K562 (cell line): ENCODE measurements at regions not wholly inside any gene's neighbourhood (a gene's known extent, or its start where the extent isn't known, plus 50 kb on each side); places are given as distances from the start of the nearest gene placed in this dataset.

Source experiments
- ATAC-seq: fragments of 200-7000 bp; cut with Tn5 transposase; 3 replicates; pipeline ENCODE4 v1.9.1; 2020; ENCODE audit warnings: moderate library complexity
- BruUV-seq: library from RNA; stranded (reverse); fragments of 400-500 nt; replicated peaks from 2 replicates; lab custom pipeline; 2021; lab: Mats Ljungman, UMichigan
- CTCF ChIA-PET: fragments of 300-600 bp; formaldehyde crosslinking; extraction: SDS; loops from one replicate; lab custom pipeline; 2021; ENCODE audit warnings: low intra/inter-chr PET ratio; lab: Yijun Ruan, JAX
- POLR2A ChIA-PET: fragments of 300-600, 350-650 bp; sonication (Branson Sonifier 250); formaldehyde crosslinking; extraction: SDS; loops from one replicate; lab custom pipeline; 2021; ENCODE audit warnings: antibody characterized with exemption, inconsistent platforms; lab: Yijun Ruan, JAX
- DNase-seq, 4 experiments: peaks; one replicate each; pipeline versions ENCODE4 v3.0.0 to v3.0.0-alpha.2; 2011 to 2018; ENCODE audit warnings: low spot score in 3 of 4, mixed read lengths in 3 of 4; ENCODE audit errors: extremely low read depth in 1 of 4
- FAIRE-seq: peaks from 2 replicates; lab custom pipeline; 2011; peaks lifted over from hg19 to GRCh38; lab: Jason Lieb, UNC
- H2AFZ ChIP-seq: 2 replicates; pipeline ENCODE4 v1.6.0; 2011; ENCODE audit warnings: low read depth, low read length, control low read depth, inconsistent platforms
- H3K27ac ChIP-seq: fragments of 200-600 bp; 3 replicates; pipeline ENCODE4 v1.8.0; 2011; ENCODE audit warnings: low read depth, mild to moderate bottlenecking, control low read depth, inconsistent platforms, low read length, moderate library complexity, mixed read lengths; ENCODE audit errors: extremely low read depth
- H3K27me3 ChIP-seq, 2 experiments: fragments of 300-600 bp in 1 of 2; 2 replicates in 1 of 2; 3 replicates in 1 of 2; pipeline versions ENCODE4 v1.6.0 to v1.8.0; 2011; ENCODE audit warnings: inconsistent platforms in 2 of 2, low read length in 2 of 2, mild to moderate bottlenecking in 1 of 2, mixed read lengths in 1 of 2, moderate library complexity in 1 of 2; ENCODE audit not compliant: control insufficient read depth in 2 of 2, insufficient read depth in 2 of 2
- H3K36me3 ChIP-seq: fragments of 300-600 bp; 3 replicates; pipeline ENCODE4 v1.8.0; 2011; ENCODE audit warnings: mild to moderate bottlenecking, low read length, inconsistent platforms; ENCODE audit not compliant: control insufficient read depth, insufficient read depth
- H3K4me1 ChIP-seq, 2 experiments: fragments of 200-600 bp in 1 of 2; replicated peaks in 1 of 2; 2 replicates in 1 of 2; 3 replicates in 1 of 2; pipeline versions ENCODE4 v1.5.1 to v1.8.0; 2011; ENCODE audit warnings: inconsistent platforms in 2 of 2, low read length in 2 of 2, mild to moderate bottlenecking in 1 of 2, mixed read lengths in 1 of 2, moderate library complexity in 1 of 2; ENCODE audit not compliant: control insufficient read depth in 2 of 2, insufficient read depth in 2 of 2
- H3K4me2 ChIP-seq: 2 replicates; pipeline ENCODE4 v1.6.1; 2011; ENCODE audit warnings: low read length, control low read depth, inconsistent platforms, mixed read lengths; ENCODE audit not compliant: insufficient read depth
- H3K4me3 ChIP-seq: fragments of 200-600 bp; sonication (generic), shearing (Covaris generic); 2 replicates; pipeline ENCODE4 v1.5.1; 2016; ENCODE audit warnings: control low read depth, inconsistent platforms
- H3K79me2 ChIP-seq: fragments of 200-600 bp; 3 replicates; pipeline ENCODE4 v1.8.0; 2011; ENCODE audit warnings: low read length, inconsistent platforms; ENCODE audit not compliant: control insufficient read depth, insufficient read depth
- H3K9ac ChIP-seq, 2 experiments: 2 replicates each; pipeline versions ENCODE4 v1.6.0 to v1.6.1; 2011; ENCODE audit warnings: low read depth in 2 of 2, low read length in 2 of 2, control low read depth in 1 of 2, inconsistent platforms in 1 of 2, mild to moderate bottlenecking in 1 of 2, mixed read lengths in 1 of 2; ENCODE audit not compliant: insufficient read depth in 1 of 2
- H3K9me1 ChIP-seq: one replicate; pipeline ENCODE4 v1.6.0; 2011; ENCODE audit warnings: inconsistent platforms, mild to moderate bottlenecking, low read length, moderate library complexity; ENCODE audit not compliant: control insufficient read depth, insufficient read depth
- H3K9me3 ChIP-seq: replicated peaks from 2 replicates; pipeline ENCODE4 v1.5.1; 2011; ENCODE audit warnings: low read depth, low read length, inconsistent platforms; ENCODE audit not compliant: control insufficient read depth, insufficient read depth
- H4K20me1 ChIP-seq: replicated peaks from 2 replicates; pipeline ENCODE4 v1.6.1; 2011; ENCODE audit warnings: low read length, inconsistent platforms, mixed read lengths; ENCODE audit not compliant: control insufficient read depth, insufficient read depth
- BHLHE40 ChIP-seq: IDR thresholded peaks from 2 replicates; pipeline ENCODE4 v1.6.1; 2011; ENCODE audit warnings: low read length, improper control_type of control experiment
- CREB5 ChIP-seq: fragments of 250-450 bp; sonication (Bioruptor Pico); IDR thresholded peaks from 2 replicates; pipeline ENCODE4 v1.5.0; 2020; ENCODE audit warnings: mild to moderate bottlenecking
- L3MBTL2 ChIP-seq: fragments of 450-650 bp; IDR thresholded peaks from 2 replicates; pipeline ENCODE4 v1.6.1; 2016; ENCODE audit warnings: mild to moderate bottlenecking, moderate library complexity
- MTA3 ChIP-seq: fragments of 450-650 bp; formaldehyde crosslinking; IDR thresholded peaks from 2 replicates; pipeline ENCODE4 v1.6.1; 2017; ENCODE audit warnings: mild to moderate bottlenecking, borderline replicate concordance
- NONO ChIP-seq, 2 experiments: fragments of 200-400 bp in 1 of 2; fragments of 450-650 bp in 1 of 2; formaldehyde crosslinking in 1 of 2; IDR thresholded peaks; 2 replicates each; pipeline ENCODE4 v1.6.1; 2017; ENCODE audit warnings: low read depth in 2 of 2, mild to moderate bottlenecking in 2 of 2, moderate library complexity in 2 of 2, low read length in 1 of 2
- SMAD2 ChIP-seq: fragments of 150-350 bp; IDR thresholded peaks from 2 replicates; pipeline ENCODE4 v1.6.1; 2014; ENCODE audit warnings: low read depth, mild to moderate bottlenecking, low read length
- WGBS: fragments of 100-300 bp; shearing (Covaris generic); methylation state at CpG from one replicate; pipeline ENCODE4 v1.1.6; 2016; ENCODE audit warnings: low coverage, mixed read lengths; ENCODE audit not compliant: insufficient coverage; ENCODE audit errors: missing lambda C conversion rate; 5-methylcytosine and 5-hydroxymethylcytosine counted together
- in situ Hi-C: fragments of 300-500 bp; cut with MboI; formaldehyde crosslinking; loops from 4 replicates; pipeline ENCODE4 v1.15.0; 2018; ENCODE audit warnings: inconsistent platforms, mixed read lengths
- intact Hi-C: fragments of 100-400 bp; cut with micrococcal nuclease; formaldehyde crosslinking; loops from 2 replicates; pipeline ENCODE4 v1.14.2; 2022

DNA sequence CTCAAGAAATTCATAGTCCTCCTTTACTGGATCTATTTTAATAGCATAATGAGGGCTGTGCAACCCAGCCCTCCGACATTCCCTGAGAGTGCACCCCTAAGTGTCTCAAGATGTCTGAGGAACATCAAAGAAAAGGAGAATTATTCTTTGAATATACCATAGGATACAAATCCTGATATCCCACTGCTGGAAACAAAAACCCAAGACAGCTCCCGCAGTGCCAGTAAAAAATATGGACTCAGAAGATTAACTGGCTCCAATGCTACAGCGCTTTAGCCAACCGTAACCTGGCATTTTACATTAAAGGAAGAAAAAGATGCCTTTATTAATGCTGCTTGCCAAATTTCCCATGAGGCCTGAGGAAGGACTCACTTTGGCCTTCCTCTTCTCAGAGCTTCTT, 168.4 kb downstream of the TTC32 start:
- no peaks in the 10 kb centered on the region for H4K20me1 ChIP-seq
- no peaks in the 10 kb centered on the region for H3K4me1 ChIP-seq
- POLR2A ChIA-PET: interaction anchor here (0.7 kb wide), 1 partner anchor 9 kb away, joined by 3 read pairs; no protein-coding TSS in a partner anchor
- H3K36me3 ChIP-seq: no peaks in the 10 kb centered on the region
- no peak for FAIRE-seq
- no peaks in the 10 kb centered on the region for H3K9me1 ChIP-seq
- H3K4me3 ChIP-seq: no peak overlapping the region
- in situ Hi-C loops: no loop called here
- intact Hi-C loops: no loop called here
- BruUV-seq: no TSS peak
- no peaks in the 10 kb centered on the region for H3K9me3 ChIP-seq
- 3% methylated on average over 4 of the region's 4 CpGs for WGBS
- H3K27me3 ChIP-seq: peaks cover 0 to 36% of the 10 kb centered on the region in 2 experiments; a peak in 3 of 5 replicates
- CTCF ChIA-PET: no interaction called here
- no peak for ATAC-seq
- no peak overlapping the region for H3K4me2 ChIP-seq
- TF ChIP-seq BHLHE40 (no peak), NONO (IDR thresholded peaks at IDR 0.05; ENCODE audit: low read depth in 2 of 2, low read length in 1 of 2) (no peak), SMAD2 (no peak), CREB5 (no peak), MTA3 (no peak), L3MBTL2 (no peak)
- H2AFZ ChIP-seq: no peak overlapping the region
- H3K27ac ChIP-seq: no peak overlapping the region
- no peaks in the 10 kb centered on the region for H3K79me2 ChIP-seq
- no peak overlapping the region for H3K9ac ChIP-seq
- no peak for DNase-seq
